ENCODE measurements at regions not wholly inside any gene's neighbourhood (a gene's known extent, or its start where the extent isn't known, plus 50 kb on each side); places are given as distances from the start of the nearest gene placed in this dataset.
"Not testable (repeated sequence)": the region's sequence is repeated elsewhere in the genome, so short reads cannot be mapped to it uniquely, and the experiment has no call there.

GRCh38 chr10:85491652-85492051, 874.9 kb downstream of the GRID1 start:
- Histone ChIP-seq H3K4me3 (ENCODE audit: low read length) (no peak overlapping the region), H3K27me3 (ENCODE audit: control insufficient read depth, insufficient read depth) (no peaks in the 10 kb centered on the region), H3K27ac (ENCODE audit: low read length) (no peak overlapping the region), H3K4me1 (ENCODE audit: control insufficient read depth, insufficient read depth, low read length) (no peaks in the 10 kb centered on the region), H3K9me3 (ENCODE audit: control insufficient read depth, low read length) (no peaks in the 10 kb centered on the region)
- ATAC-seq (no peak), DNase-seq (no peak)
- 86% methylated on average over 5 of the region's 5 CpGs for WGBS
- intact Hi-C loops (cut with DNase I) = no loop called here

- Histone ChIP-seq H3K27ac (ENCODE audit: low read length) (no peak overlapping the region), H3K27me3 (ENCODE audit: control insufficient read depth, insufficient read depth) (no peaks in the 10 kb centered on the region), H3K9me3 (ENCODE audit: control insufficient read depth, low read length) (no peaks in the 10 kb centered on the region), H3K4me1 (ENCODE audit: control insufficient read depth, insufficient read depth, low read length) (no peaks in the 10 kb centered on the region), H3K4me3 (ENCODE audit: low read length) (no peak overlapping the region)
- DNase-seq = no peak
- intact Hi-C loops (cut with DNase I) = no loop called here
- ATAC-seq = no peak
- WGBS = 44% methylated on average over 3 of the region's 3 CpGs
Observed at GRCh38 chr10:85492684-85493083, 873.9 kb downstream of the GRID1 start.

- no peak overlapping the region for H3K27ac ChIP-seq (ENCODE audit: low read length)
- no peaks in the 10 kb centered on the region for H3K27me3 ChIP-seq (ENCODE audit: control insufficient read depth, insufficient read depth)
- intact Hi-C loops (cut with DNase I) = no loop called here
- no peaks in the 10 kb centered on the region for H3K9me3 ChIP-seq (ENCODE audit: control insufficient read depth, low read length)
- 53% methylated on average over 3 of the region's 3 CpGs for WGBS
- H3K4me3 ChIP-seq (ENCODE audit: low read length) = no peak overlapping the region
- H3K4me1 ChIP-seq (ENCODE audit: control insufficient read depth, insufficient read depth, low read length) = no peaks in the 10 kb centered on the region
- DNase-seq (no peak), ATAC-seq (no peak)
Observed at GRCh38 chr10:85493703-85494102, 872.9 kb downstream of the GRID1 start.

DNA sequence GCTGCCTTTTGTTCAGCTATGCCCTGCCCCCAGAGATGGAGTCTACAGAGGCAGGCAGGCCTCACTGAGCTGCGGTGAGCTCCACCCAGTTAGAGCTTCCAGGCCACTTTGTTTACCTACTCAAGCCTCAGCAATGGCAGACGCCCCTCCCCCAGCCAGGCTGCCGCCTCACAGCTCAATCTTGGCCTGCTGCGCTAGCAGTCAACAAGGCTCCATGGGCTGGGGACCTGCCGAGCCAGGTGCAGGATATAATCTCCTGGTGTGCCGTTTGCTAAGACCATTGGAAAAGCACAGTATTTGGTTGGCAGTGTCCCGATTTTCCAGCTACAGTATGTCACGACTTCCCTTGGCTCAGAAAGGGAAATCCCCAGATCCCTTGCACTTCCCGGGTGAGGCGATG, 862.0 kb downstream of the GRID1 start:
- intact Hi-C loops (cut with DNase I); H3K4me1 ChIP-seq (ENCODE audit: control insufficient read depth, insufficient read depth, low read length); H3K27ac ChIP-seq (ENCODE audit: low read length); H3K27me3 ChIP-seq (ENCODE audit: control insufficient read depth, insufficient read depth); H3K4me3 ChIP-seq (ENCODE audit: low read length); H3K9me3 ChIP-seq (ENCODE audit: control insufficient read depth, low read length); ATAC-seq; DNase-seq: not testable (repeated sequence)
- 93% methylated on average over 10 of the region's 10 CpGs for WGBS

DNA sequence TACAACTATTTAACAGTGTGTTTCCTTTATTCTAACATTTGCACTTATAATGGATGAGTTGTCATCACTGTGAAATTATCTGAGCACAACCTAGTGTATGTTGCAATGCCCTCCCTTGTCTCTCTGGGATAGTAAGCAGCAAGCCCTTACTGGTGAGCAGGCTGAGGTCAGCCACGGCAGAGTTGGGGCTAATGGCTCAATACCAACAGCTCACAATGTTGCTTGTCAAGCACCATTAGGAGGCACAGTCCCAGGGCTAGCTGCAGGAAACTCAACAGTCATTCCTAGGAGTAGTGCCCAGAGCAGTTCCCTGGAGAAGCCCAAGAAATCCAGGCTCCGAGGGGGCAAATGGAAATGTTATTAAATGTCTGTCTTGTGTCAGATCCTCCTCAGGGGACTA, 858.4 kb downstream of the GRID1 start:
- Histone ChIP-seq H3K27me3 (ENCODE audit: control insufficient read depth, insufficient read depth) (no peaks in the 10 kb centered on the region), H3K4me3 (ENCODE audit: low read length) (no peak overlapping the region), H3K27ac (ENCODE audit: low read length) (no peak overlapping the region), H3K4me1 (ENCODE audit: control insufficient read depth, insufficient read depth, low read length) (no peaks in the 10 kb centered on the region), H3K9me3 (ENCODE audit: control insufficient read depth, low read length) (no peaks in the 10 kb centered on the region)
- intact Hi-C loops (cut with DNase I) = no loop called here
- no peak for ATAC-seq
- 52% methylated on average over 2 of the region's 2 CpGs for WGBS
- no peak for DNase-seq

DNA sequence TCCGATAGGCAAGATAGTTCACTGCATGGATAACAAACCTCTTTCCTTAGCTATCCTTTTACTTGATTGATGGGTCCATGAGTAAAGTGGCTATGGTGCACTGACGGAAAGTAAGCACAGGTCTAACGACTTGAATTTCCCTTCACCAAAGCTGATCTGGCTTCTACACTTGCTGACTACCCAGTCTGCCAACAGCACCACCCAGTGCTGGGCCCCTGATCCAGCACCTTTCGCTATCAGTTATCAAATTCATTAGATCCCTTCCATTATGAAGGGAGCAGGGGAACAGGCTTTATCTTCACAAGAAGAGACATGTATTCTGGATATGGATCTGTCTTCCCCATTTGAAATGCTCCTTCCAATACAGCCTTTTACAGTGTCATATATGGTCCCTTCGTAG, 855.9 kb downstream of the GRID1 start:
- Histone ChIP-seq H3K9me3 (ENCODE audit: control insufficient read depth, low read length) (no peaks in the 10 kb centered on the region), H3K27ac (ENCODE audit: low read length) (no peak overlapping the region), H3K4me1 (ENCODE audit: control insufficient read depth, insufficient read depth, low read length) (no peaks in the 10 kb centered on the region), H3K27me3 (ENCODE audit: control insufficient read depth, insufficient read depth) (no peaks in the 10 kb centered on the region), H3K4me3 (ENCODE audit: low read length) (no peak overlapping the region)
- ATAC-seq = no peak
- peak in 1 of 3 donors; percentile 34 for DNase-seq
- WGBS = 73% methylated on average over 5 of the region's 5 CpGs
- intact Hi-C loops (cut with DNase I) = no loop called here

DNA sequence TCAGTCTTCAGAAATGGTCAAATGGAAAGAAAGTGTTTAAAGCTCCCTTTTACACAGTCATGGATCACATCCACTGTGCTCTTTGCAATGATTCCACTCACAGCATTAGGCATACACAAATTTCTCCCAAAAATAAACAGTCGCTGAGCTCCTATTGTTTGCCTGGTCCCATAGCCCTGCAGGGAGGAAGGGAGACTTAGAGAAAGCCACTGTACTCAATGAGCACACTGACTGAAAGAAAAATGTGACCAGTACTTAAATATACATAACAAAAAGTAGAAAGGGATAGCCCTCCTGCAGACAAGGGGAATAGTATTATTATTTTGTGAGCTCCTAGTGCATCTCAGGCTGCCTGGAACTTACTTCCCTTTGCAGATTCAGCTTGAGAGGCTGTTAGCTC, 853.2 kb downstream of the GRID1 start:
- no peak for DNase-seq

DNA sequence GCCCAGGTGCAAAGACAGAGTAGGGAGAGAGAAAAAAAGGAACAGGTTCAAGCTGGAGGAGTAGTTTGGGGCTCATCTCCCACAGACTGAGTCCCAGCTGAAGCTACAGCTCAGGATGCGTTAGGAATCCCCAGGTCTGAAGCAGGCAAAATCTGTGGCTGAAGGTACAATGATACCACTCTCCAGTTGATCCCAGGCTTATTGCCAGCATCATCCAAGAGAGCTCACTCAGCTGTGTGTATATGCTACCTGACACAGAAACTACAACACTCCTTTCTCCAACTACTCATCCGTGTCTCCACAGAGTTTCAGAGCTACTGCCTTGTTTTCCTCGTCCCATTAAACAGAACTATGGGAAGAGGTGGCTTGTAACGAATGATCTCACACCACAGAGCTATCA, 851.3 kb downstream of the GRID1 start:
- ATAC-seq (no peak), DNase-seq (no peak)
- H3K27ac ChIP-seq (ENCODE audit: low read length) = no peak overlapping the region
- H3K4me3 ChIP-seq (ENCODE audit: low read length) = no peak overlapping the region
- intact Hi-C loops (cut with DNase I) = no loop called here
- H3K27me3 ChIP-seq (ENCODE audit: control insufficient read depth, insufficient read depth) = no peaks in the 10 kb centered on the region
- WGBS = 68% methylated on average over 4 of the region's 4 CpGs
- H3K4me1 ChIP-seq (ENCODE audit: control insufficient read depth, insufficient read depth, low read length) = no peaks in the 10 kb centered on the region
- H3K9me3 ChIP-seq (ENCODE audit: control insufficient read depth, low read length) = no peaks in the 10 kb centered on the region

More for the DNA sequence above, 853.2 kb downstream of the GRID1 start:
- WGBS = 78% methylated on average over 1 of the region's 1 CpG
- H3K27ac ChIP-seq (ENCODE audit: low read length) = no peak overlapping the region
- no peaks in the 10 kb centered on the region for H3K27me3 ChIP-seq (ENCODE audit: control insufficient read depth, insufficient read depth)
- intact Hi-C loops (cut with DNase I) = no loop called here
- H3K4me3 ChIP-seq (ENCODE audit: low read length) = no peak overlapping the region
- no peaks in the 10 kb centered on the region for H3K4me1 ChIP-seq (ENCODE audit: control insufficient read depth, insufficient read depth, low read length)
- H3K9me3 ChIP-seq (ENCODE audit: control insufficient read depth, low read length) = no peaks in the 10 kb centered on the region
- ATAC-seq = no peak

- H3K4me3 ChIP-seq (ENCODE audit: low read length) = no peak overlapping the region
- ATAC-seq (no peak), DNase-seq (no peak)
- intact Hi-C loops (cut with DNase I) = no loop called here
- H3K27ac ChIP-seq (ENCODE audit: low read length) = no peak overlapping the region
- H3K4me1 ChIP-seq (ENCODE audit: control insufficient read depth, insufficient read depth, low read length) = no peaks in the 10 kb centered on the region
- 69% methylated on average over 5 of the region's 5 CpGs for WGBS
- peaks cover 1% of the 10 kb centered on the region for H3K9me3 ChIP-seq (ENCODE audit: control insufficient read depth, low read length)
- no peaks in the 10 kb centered on the region for H3K27me3 ChIP-seq (ENCODE audit: control insufficient read depth, insufficient read depth)
Observed at GRCh38 chr10:85524001-85524666, 842.5 kb downstream of the GRID1 start.

GRCh38 chr10:85527616-85528317, 838.8 kb downstream of the GRID1 start:
- whole genome bisulfite sequencing = 61% methylated on average over 3 of the region's 3 CpGs
- Histone ChIP-seq H3K4me1 (ENCODE audit: control insufficient read depth, insufficient read depth, low read length) (no peaks in the 10 kb centered on the region), H3K4me3 (ENCODE audit: low read length) (no peak overlapping the region), H3K27me3 (ENCODE audit: control insufficient read depth, insufficient read depth) (no peaks in the 10 kb centered on the region), H3K9me3 (ENCODE audit: control insufficient read depth, low read length) (peaks cover 1% of the 10 kb centered on the region), H3K27ac (ENCODE audit: low read length) (no peak overlapping the region)
- ATAC-seq = no peak
- intact Hi-C loops (cut with DNase I) = no loop called here
- no peak for DNase-seq

- Histone ChIP-seq H3K27me3 (ENCODE audit: control insufficient read depth, insufficient read depth) (no peaks in the 10 kb centered on the region), H3K4me3 (ENCODE audit: low read length) (no peak overlapping the region), H3K27ac (ENCODE audit: low read length) (no peak overlapping the region), H3K9me3 (ENCODE audit: control insufficient read depth, low read length) (peaks cover 1% of the 10 kb centered on the region), H3K4me1 (ENCODE audit: control insufficient read depth, insufficient read depth, low read length) (no peaks in the 10 kb centered on the region)
- intact Hi-C loops (cut with DNase I) = no loop called here
- ATAC-seq (no peak), DNase-seq (no peak)
Observed at GRCh38 chr10:85528318-85528652, 838.3 kb downstream of the GRID1 start.

- ATAC-seq (no peak), DNase-seq (no peak)
- Histone ChIP-seq H3K4me1 (ENCODE audit: control insufficient read depth, insufficient read depth, low read length) (no peaks in the 10 kb centered on the region), H3K27me3 (ENCODE audit: control insufficient read depth, insufficient read depth) (no peaks in the 10 kb centered on the region), H3K4me3 (ENCODE audit: low read length) (no peak overlapping the region), H3K9me3 (ENCODE audit: control insufficient read depth, low read length) (peaks cover 1% of the 10 kb centered on the region), H3K27ac (ENCODE audit: low read length) (no peak overlapping the region)
- WGBS = 53% methylated on average over 3 of the region's 3 CpGs
- intact Hi-C loops (cut with DNase I) = no loop called here
Observed at GRCh38 chr10:85531706-85532105, 834.9 kb downstream of the GRID1 start.

All from right cardiac atrium (tissue), 5 donors.